K562 (cell line): ENCODE measurements at regions not wholly inside any gene's neighbourhood (a gene's known extent, or its start where the extent isn't known, plus 50 kb on each side); places are given as distances from the start of the nearest gene placed in this dataset.

Experiments
- ATAC-seq: fragments of 200-7000 bp; cut with Tn5 transposase; 3 replicates; pipeline ENCODE4 v1.9.1; 2020; ENCODE audit warnings: moderate library complexity
- BruUV-seq: library from RNA; stranded (reverse); fragments of 400-500 nt; replicated peaks from 2 replicates; lab custom pipeline; 2021; lab: Mats Ljungman, UMichigan
- CTCF ChIA-PET: fragments of 300-600 bp; formaldehyde crosslinking; extraction: SDS; loops from one replicate; lab custom pipeline; 2021; ENCODE audit warnings: low intra/inter-chr PET ratio; lab: Yijun Ruan, JAX
- POLR2A ChIA-PET: fragments of 300-600, 350-650 bp; sonication (Branson Sonifier 250); formaldehyde crosslinking; extraction: SDS; loops from one replicate; lab custom pipeline; 2021; ENCODE audit warnings: antibody characterized with exemption, inconsistent platforms; lab: Yijun Ruan, JAX
- DNase-seq, 4 experiments: peaks; one replicate each; pipeline versions ENCODE4 v3.0.0 to v3.0.0-alpha.2; 2011 to 2018; ENCODE audit warnings: low spot score in 3 of 4, mixed read lengths in 3 of 4; ENCODE audit errors: extremely low read depth in 1 of 4
- FAIRE-seq: peaks from 2 replicates; lab custom pipeline; 2011; peaks lifted over from hg19 to GRCh38; lab: Jason Lieb, UNC
- H2AFZ ChIP-seq: 2 replicates; pipeline ENCODE4 v1.6.0; 2011; ENCODE audit warnings: low read depth, low read length, control low read depth, inconsistent platforms
- H3K27ac ChIP-seq: fragments of 200-600 bp; 3 replicates; pipeline ENCODE4 v1.8.0; 2011; ENCODE audit warnings: low read depth, mild to moderate bottlenecking, control low read depth, inconsistent platforms, low read length, moderate library complexity, mixed read lengths; ENCODE audit errors: extremely low read depth
- H3K27me3 ChIP-seq, 2 experiments: fragments of 300-600 bp in 1 of 2; 2 replicates in 1 of 2; 3 replicates in 1 of 2; pipeline versions ENCODE4 v1.6.0 to v1.8.0; 2011; ENCODE audit warnings: inconsistent platforms in 2 of 2, low read length in 2 of 2, mild to moderate bottlenecking in 1 of 2, mixed read lengths in 1 of 2, moderate library complexity in 1 of 2; ENCODE audit not compliant: control insufficient read depth in 2 of 2, insufficient read depth in 2 of 2
- H3K36me3 ChIP-seq: fragments of 300-600 bp; 3 replicates; pipeline ENCODE4 v1.8.0; 2011; ENCODE audit warnings: mild to moderate bottlenecking, low read length, inconsistent platforms; ENCODE audit not compliant: control insufficient read depth, insufficient read depth
- H3K4me1 ChIP-seq, 2 experiments: fragments of 200-600 bp in 1 of 2; replicated peaks in 1 of 2; 2 replicates in 1 of 2; 3 replicates in 1 of 2; pipeline versions ENCODE4 v1.5.1 to v1.8.0; 2011; ENCODE audit warnings: inconsistent platforms in 2 of 2, low read length in 2 of 2, mild to moderate bottlenecking in 1 of 2, mixed read lengths in 1 of 2, moderate library complexity in 1 of 2; ENCODE audit not compliant: control insufficient read depth in 2 of 2, insufficient read depth in 2 of 2
- H3K4me2 ChIP-seq: 2 replicates; pipeline ENCODE4 v1.6.1; 2011; ENCODE audit warnings: low read length, control low read depth, inconsistent platforms, mixed read lengths; ENCODE audit not compliant: insufficient read depth
- H3K4me3 ChIP-seq: fragments of 200-600 bp; sonication (generic), shearing (Covaris generic); 2 replicates; pipeline ENCODE4 v1.5.1; 2016; ENCODE audit warnings: control low read depth, inconsistent platforms
- H3K79me2 ChIP-seq: fragments of 200-600 bp; 3 replicates; pipeline ENCODE4 v1.8.0; 2011; ENCODE audit warnings: low read length, inconsistent platforms; ENCODE audit not compliant: control insufficient read depth, insufficient read depth
- H3K9ac ChIP-seq, 2 experiments: 2 replicates each; pipeline versions ENCODE4 v1.6.0 to v1.6.1; 2011; ENCODE audit warnings: low read depth in 2 of 2, low read length in 2 of 2, control low read depth in 1 of 2, inconsistent platforms in 1 of 2, mild to moderate bottlenecking in 1 of 2, mixed read lengths in 1 of 2; ENCODE audit not compliant: insufficient read depth in 1 of 2
- H3K9me1 ChIP-seq: one replicate; pipeline ENCODE4 v1.6.0; 2011; ENCODE audit warnings: inconsistent platforms, mild to moderate bottlenecking, low read length, moderate library complexity; ENCODE audit not compliant: control insufficient read depth, insufficient read depth
- H3K9me3 ChIP-seq: replicated peaks from 2 replicates; pipeline ENCODE4 v1.5.1; 2011; ENCODE audit warnings: low read depth, low read length, inconsistent platforms; ENCODE audit not compliant: control insufficient read depth, insufficient read depth
- H4K20me1 ChIP-seq: replicated peaks from 2 replicates; pipeline ENCODE4 v1.6.1; 2011; ENCODE audit warnings: low read length, inconsistent platforms, mixed read lengths; ENCODE audit not compliant: control insufficient read depth, insufficient read depth
- CCAR2 ChIP-seq: fragments of 200-400 bp; formaldehyde crosslinking; IDR thresholded peaks from 2 replicates; pipeline ENCODE4 v1.6.1; 2017; ENCODE audit warnings: mild to moderate bottlenecking, low read depth, low read length
- CHCHD3 ChIP-seq: fragments of 250-450 bp; sonication (Bioruptor Pico); IDR thresholded peaks from 2 replicates; pipeline ENCODE4 v2.1.2; 2022; ENCODE audit warnings: mild to moderate bottlenecking
- DPF2 ChIP-seq: fragments of 450-650 bp; IDR thresholded peaks from 2 replicates; pipeline ENCODE4 v1.6.1; 2016
- HCFC1 ChIP-seq: IDR thresholded peaks from 2 replicates; pipeline ENCODE4 v1.6.1; 2012; ENCODE audit warnings: low read depth, low read length, improper control_type of control experiment
- HSF4 ChIP-seq: fragments of 250-450 bp; sonication (Bioruptor Pico); IDR thresholded peaks from 2 replicates; pipeline ENCODE4 v2.1.2; 2022; ENCODE audit warnings: mild to moderate bottlenecking, moderate library complexity, borderline replicate concordance
- MLX ChIP-seq, 2 experiments: fragments of 450-650 bp in 1 of 2; sonication (generic) in 1 of 2; formaldehyde crosslinking; conservative IDR thresholded peaks; 2 replicates each; pipeline versions ENCODE4 v1.4.0 to v1.8.1; 2020 to 2022; ENCODE audit warnings: mild to moderate bottlenecking in 1 of 2, missing genetic modification reagents in 1 of 2
- SETDB1 ChIP-seq: IDR thresholded peaks from one replicate; pipeline ENCODE4 v1.6.1; 2012; ENCODE audit warnings: low read length, control low read depth, inconsistent platforms
- SIN3A ChIP-seq, 2 experiments: fragments of 150-350 bp in 1 of 2; IDR thresholded peaks; 2 replicates each; pipeline ENCODE4 v1.6.1; 2011 to 2016; ENCODE audit warnings: borderline replicate concordance in 2 of 2, low read depth in 2 of 2, low read length in 2 of 2, mild to moderate bottlenecking in 2 of 2, moderate library complexity in 2 of 2; ENCODE audit not compliant: control insufficient read depth in 1 of 2
- SLC30A9 ChIP-seq: fragments of 250-450 bp; sonication (Bioruptor Pico); IDR thresholded peaks from 2 replicates; pipeline ENCODE4 v1.8.0; 2022; ENCODE audit warnings: mild to moderate bottlenecking, moderate library complexity
- SMAD3 ChIP-seq: fragments of 450-650 bp; formaldehyde crosslinking; conservative IDR thresholded peaks from 2 replicates; pipeline ENCODE4 v1.4.0; 2020; ENCODE audit warnings: mild to moderate bottlenecking
- ZNF280A ChIP-seq: fragments of 450-650 bp; IDR thresholded peaks from 2 replicates; pipeline ENCODE4 v1.6.1; 2018; ENCODE audit warnings: mild to moderate bottlenecking, low read depth; ENCODE audit not compliant: partially characterized antibody
- ZNF589 ChIP-seq: fragments of 200-800 bp; sonication (Bioruptor generic); IDR thresholded peaks from 2 replicates; pipeline ENCODE4 v1.6.1; 2016; ENCODE audit warnings: low read depth, missing genetic modification characterization, missing compliant biosample characterization
- ZNF778 ChIP-seq: fragments of 450-650 bp; formaldehyde crosslinking; IDR thresholded peaks from 2 replicates; pipeline ENCODE4 v1.4.0; 2020; ENCODE audit warnings: mild to moderate bottlenecking, moderate library complexity
- ZNF780A ChIP-seq: fragments of 250-450 bp; sonication (Bioruptor Pico); IDR thresholded peaks from 2 replicates; pipeline ENCODE4 v1.5.0; 2021; ENCODE audit warnings: mild to moderate bottlenecking
- WGBS: fragments of 100-300 bp; shearing (Covaris generic); methylation state at CpG from one replicate; pipeline ENCODE4 v1.1.6; 2016; ENCODE audit warnings: low coverage, mixed read lengths; ENCODE audit not compliant: insufficient coverage; ENCODE audit errors: missing lambda C conversion rate; 5-methylcytosine and 5-hydroxymethylcytosine counted together
- in situ Hi-C: fragments of 300-500 bp; cut with MboI; formaldehyde crosslinking; loops from 4 replicates; pipeline ENCODE4 v1.15.0; 2018; ENCODE audit warnings: inconsistent platforms, mixed read lengths
- intact Hi-C: fragments of 100-400 bp; cut with micrococcal nuclease; formaldehyde crosslinking; loops from 2 replicates; pipeline ENCODE4 v1.14.2; 2022

- Histone ChIP-seq H3K4me3 (no peak overlapping the region), H3K79me2 (no peaks in the 10 kb centered on the region), H4K20me1 (0 out of 2 replicates have a peak, but pooled peaks cover under 1% of the 10 kb centered on the region), H3K4me1 (peaks cover 0 to under 1% of the 10 kb centered on the region in 2 experiments; a peak in 2 of 5 replicates), H3K36me3 (no peaks in the 10 kb centered on the region), H3K9me1 (no peaks in the 10 kb centered on the region), H3K9me3 (no peaks in the 10 kb centered on the region), H3K27ac (no peak overlapping the region), H3K9ac (no peak overlapping the region), H3K27me3 (peaks cover 0 to 14% of the 10 kb centered on the region in 2 experiments; a peak in 2 of 5 replicates), H2AFZ (no peak overlapping the region), H3K4me2 (no peak overlapping the region)
- CTCF ChIA-PET = no interaction called here
- TF ChIP-seq ZNF280A (no peak), CHCHD3 (CRISPR knock-in tag) (no peak), HSF4 (CRISPR knock-in tag) (no peak), ZNF780A (CRISPR knock-in tag) (no peak), ZNF589 (CRISPR knock-in tag) (no peak), DPF2 (no peak), CCAR2 (no peak), ZNF778 (CRISPR knock-in tag) (no peak), SETDB1 (no peak), MLX (CRISPR knock-in tag; conservative IDR thresholded peaks at IDR 0.05) (no peak), SIN3A (IDR thresholded peaks at IDR 0.05; ENCODE audit: borderline replicate concordance in 2 of 2, control insufficient read depth in 1 of 2, low read depth in 2 of 2, low read length in 2 of 2) (no peak), SLC30A9 (CRISPR knock-in tag) (no peak), SMAD3 (CRISPR knock-in tag) (no peak), HCFC1 (no peak)
- no peak for ATAC-seq
- no peak for FAIRE-seq
- WGBS = 10% methylated on average over 6 of the region's 11 CpGs
- DNase-seq = no peak
- in situ Hi-C loops (no loop called here), intact Hi-C loops (no loop called here)
- POLR2A ChIA-PET = no interaction called here
- BruUV-seq = no TSS peak
Observed at GRCh38 chr17:79495665-79496064, 115.2 kb downstream of the RBFOX3 start.
